Fibroblast of skin of scalp (primary cell): ENCODE measurements at regions not wholly inside any gene's neighbourhood (a gene's known extent, or its start where the extent isn't known, plus 50 kb on each side); places are given as distances from the start of the nearest gene placed in this dataset.
A peak's percentile ranks its signal among the peaks of the same experiment; 100 is the strongest.

Source experiments
- DNase-seq: peaks from one replicate; pipeline ENCODE4 v3.0.0-alpha.2; 2013

- DNase-seq, result no peak
These were observed 110.4 kb upstream of the AKIP1 start for GRCh38 chr11:8800520-8801110.

- no peak for DNase-seq
These were observed 109.9 kb upstream of the AKIP1 start for GRCh38 chr11:8801121-8801520.

GRCh38 chr11:8802251-8802650, 108.7 kb upstream of the AKIP1 start:
- DNase-seq, result no peak

GRCh38 chr11:8803973-8804372, 107.0 kb upstream of the AKIP1 start:
- DNase-seq, result no peak

GRCh38 chr11:8805296-8805695, 105.7 kb upstream of the AKIP1 start:
- no peak for DNase-seq

GRCh38 chr11:8806974-8807373, 104.0 kb upstream of the AKIP1 start:
- no peak for DNase-seq

- DNase-seq, result peak; percentile 88
These were observed 103.3 kb upstream of the AKIP1 start for GRCh38 chr11:8807544-8808225.

GRCh38 chr11:8808226-8808585, 102.8 kb upstream of the AKIP1 start:
- DNase-seq, result peak; percentile 17

- no peak for DNase-seq
These were observed 101.6 kb upstream of the AKIP1 start for GRCh38 chr11:8809241-8809938.

GRCh38 chr11:8809939-8810539, 101.0 kb upstream of the AKIP1 start:
- peak; percentile 42 for DNase-seq

GRCh38 chr11:8810540-8811301, 100.3 kb upstream of the AKIP1 start:
- DNase-seq, result peak; percentile 89

GRCh38 chr11:8811571-8811970, 99.4 kb upstream of the AKIP1 start:
- DNase-seq, result peak; percentile 64

- DNase-seq, result no peak
These were observed 98.6 kb upstream of the AKIP1 start for GRCh38 chr11:8812438-8812837.

GRCh38 chr11:8813658-8814057, 97.3 kb upstream of the AKIP1 start:
- DNase-seq, result peak; percentile 89

GRCh38 chr11:8814209-8814922, 96.6 kb upstream of the AKIP1 start:
- DNase-seq, result no peak

GRCh38 chr11:8814923-8815240, 96.1 kb upstream of the AKIP1 start:
- peak; percentile 17 for DNase-seq

- DNase-seq, result no peak
These were observed 92.6 kb upstream of the AKIP1 start for GRCh38 chr11:8818421-8818820.

GRCh38 chr11:8820401-8820800, 90.6 kb upstream of the AKIP1 start:
- DNase-seq, result no peak

- DNase-seq, result no peak
These were observed 88.5 kb upstream of the AKIP1 start for GRCh38 chr11:8822469-8822868.

GRCh38 chr11:8823174-8823742, 87.7 kb upstream of the AKIP1 start:
- DNase-seq, result no peak

GRCh38 chr11:8826139-8826786, 84.7 kb upstream of the AKIP1 start:
- peak; percentile 90 for DNase-seq
